Natural killer cell treated with Interleukin-12 subunit alpha and Interleukin-12 subunit beta and Interleukin-15 and Interleukin-18, amount 100 ng/mL, for 72 hours (primary cell): ENCODE measurements at regions not wholly inside any gene's neighbourhood (a gene's known extent, or its start where the extent isn't known, plus 50 kb on each side); places are given as distances from the start of the nearest gene placed in this dataset.
A peak's percentile ranks its signal among the peaks of the same experiment; 100 is the strongest.
"Not testable (repeated sequence)": the region's sequence is repeated elsewhere in the genome, so short reads cannot be mapped to it uniquely, and the experiment has no call there.

Experiments used
- ATAC-seq, 2 donors: fragments of 150-1000 bp; cut with Tn5 transposase in 1 of 2; sonication (Bioruptor Pico), chemical (Tn5 transposase) in 1 of 2; 2 replicates each; pipeline ENCODE4 v1.10.0; 2021
- DNase-seq: peaks from one replicate; pipeline ENCODE4 v3.0.0; 2022; ENCODE audit warnings: low spot score
- H3K27ac Mint-ChIP-seq, 2 donors: 1 replicate in 1 of 2; 2 replicates in 1 of 2; pipeline ENCODE4 v1.8.0; 2022; ENCODE audit warnings: mixed read lengths in 2 of 2, mild to moderate bottlenecking in 1 of 2, moderate library complexity in 1 of 2
- H3K27me3 Mint-ChIP-seq, 2 donors: 1 replicate in 1 of 2; 2 replicates in 1 of 2; pipeline ENCODE4 v1.8.0; 2022; ENCODE audit warnings: mixed read lengths in 2 of 2
- H3K36me3 Mint-ChIP-seq: one replicate; pipeline ENCODE4 v1.8.0; 2022; ENCODE audit warnings: mixed read lengths
- H3K4me1 Mint-ChIP-seq, 2 donors: 1 replicate in 1 of 2; 2 replicates in 1 of 2; pipeline ENCODE4 v1.8.0; 2022; ENCODE audit warnings: low read depth in 2 of 2, mixed read lengths in 2 of 2, mild to moderate bottlenecking in 1 of 2
- H3K4me3 Mint-ChIP-seq: one replicate; pipeline ENCODE4 v1.8.0; 2022; ENCODE audit warnings: mixed read lengths
- H3K9me3 Mint-ChIP-seq: 2 replicates; pipeline ENCODE4 v1.8.0; 2022; ENCODE audit warnings: mixed read lengths

- Mint-ChIP-seq H3K27ac (no peak overlapping the region), H3K4me1 (no peaks in the 10 kb centered on the region), H3K36me3 (no peaks in the 10 kb centered on the region), H3K27me3 (peaks cover 2 to 8% of the 10 kb centered on the region in 2 donors), H3K9me3 (no peaks in the 10 kb centered on the region), H3K4me3 (no peak overlapping the region)
- DNase-seq (no peak), ATAC-seq (no peak)
These were observed 128.9 kb upstream of the CCNH start for GRCh38 chr5:87541676-87542075.

GRCh38 chr5:87541033-87541432, 128.3 kb upstream of the CCNH start:
- H3K36me3 Mint-ChIP-seq, result no peaks in the 10 kb centered on the region
- H3K27me3 Mint-ChIP-seq, result peaks cover 2 to 8% of the 10 kb centered on the region in 2 donors
- DNase-seq, result no peak
- ATAC-seq, result no peak
- H3K9me3 Mint-ChIP-seq, result no peaks in the 10 kb centered on the region
- no peak overlapping the region for H3K27ac Mint-ChIP-seq
- no peaks in the 10 kb centered on the region for H3K4me1 Mint-ChIP-seq
- no peak overlapping the region for H3K4me3 Mint-ChIP-seq

GRCh38 chr5:87539839-87540238, 127.1 kb upstream of the CCNH start:
- Mint-ChIP-seq H3K9me3 (no peaks in the 10 kb centered on the region), H3K4me1 (no peaks in the 10 kb centered on the region), H3K4me3 (no peak overlapping the region), H3K36me3 (no peaks in the 10 kb centered on the region), H3K27ac (no peak overlapping the region), H3K27me3 (peaks cover 2% of the 10 kb centered on the region in 2 donors)
- DNase-seq (no peak), ATAC-seq (no peak)

GRCh38 chr5:87536365-87536764, 123.6 kb upstream of the CCNH start:
- Mint-ChIP-seq H3K27ac (no peak overlapping the region), H3K9me3 (no peaks in the 10 kb centered on the region), H3K4me1 (no peaks in the 10 kb centered on the region), H3K4me3 (no peak overlapping the region), H3K27me3 (no peaks in the 10 kb centered on the region), H3K36me3 (no peaks in the 10 kb centered on the region)
- DNase-seq (no peak), ATAC-seq (no peak)

GRCh38 chr5:87535706-87536105, 123.0 kb upstream of the CCNH start:
- no peak for DNase-seq
- Mint-ChIP-seq H3K9me3 (no peaks in the 10 kb centered on the region), H3K4me1 (no peaks in the 10 kb centered on the region), H3K27me3 (no peaks in the 10 kb centered on the region), H3K36me3 (no peaks in the 10 kb centered on the region), H3K27ac (no peak overlapping the region), H3K4me3 (no peak overlapping the region)
- ATAC-seq, result no peak

GRCh38 chr5:87529486-87530076, 116.9 kb upstream of the CCNH start:
- DNase-seq, result no peak
- Mint-ChIP-seq H3K4me1 (no peaks in the 10 kb centered on the region), H3K36me3 (no peaks in the 10 kb centered on the region), H3K9me3 (peaks cover 4% of the 10 kb centered on the region), H3K27ac (no peak overlapping the region), H3K27me3 (no peaks in the 10 kb centered on the region), H3K4me3 (no peak overlapping the region)
- no peak for ATAC-seq

- H3K27me3 Mint-ChIP-seq, result no peaks in the 10 kb centered on the region
These were observed 113.4 kb upstream of the CCNH start for GRCh38 chr5:87526131-87526530.

GRCh38 chr5:87524217-87524616, 111.5 kb upstream of the CCNH start:
- no peak for DNase-seq
- Mint-ChIP-seq H3K4me1 (no peaks in the 10 kb centered on the region), H3K4me3 (no peak overlapping the region), H3K36me3 (no peaks in the 10 kb centered on the region), H3K9me3 (no peaks in the 10 kb centered on the region), H3K27ac (no peak overlapping the region), H3K27me3 (no peaks in the 10 kb centered on the region)
- no peak for ATAC-seq

More at GRCh38 chr5:87526131-87526530, 113.4 kb upstream of the CCNH start:
- no peaks in the 10 kb centered on the region for H3K36me3 Mint-ChIP-seq
- DNase-seq (no peak), ATAC-seq (no peak)
- no peaks in the 10 kb centered on the region for H3K4me1 Mint-ChIP-seq
- H3K27ac Mint-ChIP-seq, result no peak overlapping the region
- H3K4me3 Mint-ChIP-seq, result no peak overlapping the region
- H3K9me3 Mint-ChIP-seq, result peaks cover 4% of the 10 kb centered on the region

GRCh38 chr5:87511778-87512177, 99.0 kb upstream of the CCNH start:
- H3K27me3 Mint-ChIP-seq, H3K36me3 Mint-ChIP-seq, DNase-seq, H3K4me1 Mint-ChIP-seq, H3K4me3 Mint-ChIP-seq, ATAC-seq, H3K27ac Mint-ChIP-seq: not testable (repeated sequence)
- peaks cover 11% of the 10 kb centered on the region for H3K9me3 Mint-ChIP-seq

GRCh38 chr5:87503004-87503403, 90.3 kb upstream of the CCNH start:
- ATAC-seq (no peak), DNase-seq (no peak)
- Mint-ChIP-seq H3K27ac (no peak overlapping the region), H3K4me3 (no peak overlapping the region), H3K36me3 (no peaks in the 10 kb centered on the region), H3K4me1 (no peaks in the 10 kb centered on the region), H3K27me3 (peaks cover 0 to 7% of the 10 kb centered on the region in 2 donors), H3K9me3 (peaks cover 4% of the 10 kb centered on the region)

- Mint-ChIP-seq H3K9me3 (no peaks in the 10 kb centered on the region), H3K4me3 (no peak overlapping the region), H3K27me3 (peaks cover 0 to 14% of the 10 kb centered on the region in 2 donors), H3K36me3 (no peaks in the 10 kb centered on the region), H3K4me1 (no peaks in the 10 kb centered on the region), H3K27ac (no peak overlapping the region)
- DNase-seq (no peak), ATAC-seq (peak; percentile 32 to 33)
These were observed 87.0 kb upstream of the CCNH start for GRCh38 chr5:87499478-87500410.
